Stimulated activated CD4-positive, alpha-beta T cell treated with anti-CD3 and anti-CD28 coated beads, Interleukin-1b, Interleukin-23, amount 100 ng/mL, for 24 hours (primary cell): ENCODE measurements at regions not wholly inside any gene's neighbourhood (a gene's known extent, or its start where the extent isn't known, plus 50 kb on each side); places are given as distances from the start of the nearest gene placed in this dataset.

Experiments
- DNase-seq, 4 experiments: peaks; one replicate each; pipeline ENCODE4 v3.0.0-alpha.2; 2020; ENCODE audit warnings: low read depth in 4 of 4, low spot score in 1 of 4

GRCh38 chr13:111552891-111553655, 232.6 kb downstream of the TEX29 start:
- no peak for DNase-seq

- no peak for DNase-seq
Measured at GRCh38 chr13:111554539-111555267, 234.3 kb downstream of the TEX29 start.

- DNase-seq, result no peak
Measured at GRCh38 chr13:111555268-111555808, 234.9 kb downstream of the TEX29 start.

GRCh38 chr13:111555903-111556302, 235.5 kb downstream of the TEX29 start:
- no peak for DNase-seq

- DNase-seq, result no peak
Measured at GRCh38 chr13:111556496-111556895, 236.1 kb downstream of the TEX29 start.

- no peak for DNase-seq
Measured at GRCh38 chr13:111557921-111558699, 237.7 kb downstream of the TEX29 start.

- DNase-seq, result no peak
Measured at GRCh38 chr13:111558700-111559088, 238.3 kb downstream of the TEX29 start.

GRCh38 chr13:111559612-111560403, 239.4 kb downstream of the TEX29 start:
- no peak for DNase-seq

GRCh38 chr13:111561091-111561781, 240.8 kb downstream of the TEX29 start:
- DNase-seq, result no peak

GRCh38 chr13:111562716-111563115, 242.3 kb downstream of the TEX29 start:
- DNase-seq, result no peak

- DNase-seq, result no peak
Measured at GRCh38 chr13:111564606-111565005, 244.2 kb downstream of the TEX29 start.

- DNase-seq, result no peak
Measured at GRCh38 chr13:111565400-111565799, 245.0 kb downstream of the TEX29 start.

GRCh38 chr13:111566567-111566966, 246.1 kb downstream of the TEX29 start:
- no peak for DNase-seq

GRCh38 chr13:111567637-111568036, 247.2 kb downstream of the TEX29 start:
- DNase-seq, result no peak

GRCh38 chr13:111568290-111568689, 247.8 kb downstream of the TEX29 start:
- no peak for DNase-seq

GRCh38 chr13:111570911-111571310, 250.5 kb downstream of the TEX29 start:
- DNase-seq, result no peak

GRCh38 chr13:111572956-111573761, 252.7 kb downstream of the TEX29 start:
- no peak for DNase-seq

GRCh38 chr13:111573801-111574200, 253.4 kb downstream of the TEX29 start:
- DNase-seq, result no peak

GRCh38 chr13:111575276-111575675, 254.8 kb downstream of the TEX29 start:
- no peak for DNase-seq
